ENCODE measurements at regions not wholly inside any gene's neighbourhood (a gene's known extent, or its start where the extent isn't known, plus 50 kb on each side); places are given as distances from the start of the nearest gene placed in this dataset.

- no peak for TF ChIP-seq CTCF (IDR thresholded peaks at IDR 0.05)
- TF ChIP-seq EP300 (IDR thresholded peaks at IDR 0.05; ENCODE audit: low read depth) = no peak
- TF ChIP-seq POLR2AphosphoS5 (IDR thresholded peaks at IDR 0.05) = no peak
- no peak for TF ChIP-seq POLR2A (IDR thresholded peaks at IDR 0.05)
Measured at GRCh38 chr5:67378256-67378655, 181.7 kb upstream of the CD180 start.
